ENCODE measurements at regions not wholly inside any gene's neighbourhood (a gene's known extent, or its start where the extent isn't known, plus 50 kb on each side); places are given as distances from the start of the nearest gene placed in this dataset.

DNA sequence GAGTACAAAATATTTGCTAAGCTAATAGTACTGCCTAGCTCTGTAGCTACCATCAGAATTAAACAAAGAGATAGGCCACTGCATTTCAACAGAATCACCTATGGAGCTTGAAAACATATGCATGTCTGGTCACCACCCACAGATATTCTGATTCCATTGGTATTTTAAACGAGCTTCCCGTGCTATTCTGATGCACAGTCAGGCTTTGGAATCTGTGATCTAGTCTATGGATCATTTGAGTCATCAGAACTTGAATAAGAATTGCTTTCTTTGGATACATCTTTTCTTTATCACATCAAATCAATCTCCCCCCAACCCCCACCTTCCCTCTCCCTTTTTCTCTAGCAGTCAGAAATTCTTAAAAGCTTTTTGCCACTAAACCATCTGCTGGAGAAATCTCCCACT, 124.7 kb downstream of the NPIPB5 start:
- no peak for TF ChIP-seq CTCF (conservative IDR thresholded peaks at IDR 0.05 in 1 of 2, IDR thresholded peaks at IDR 0.05 in 1 of 2; ENCODE audit: low read depth in 1 of 2, low read length in 2 of 2)
- TF ChIP-seq EZH2 (IDR thresholded peaks at IDR 0.05; ENCODE audit: low read length, missing control alignments): no peak
